Activated naive CD8-positive, alpha-beta T cell treated with anti-CD3 and anti-CD28 coated beads, Interleukin-2, amount 10 ng/mL, durations not matched to agents 7 days and 5 days (primary cell): ENCODE measurements at regions not wholly inside any gene's neighbourhood (a gene's known extent, or its start where the extent isn't known, plus 50 kb on each side); places are given as distances from the start of the nearest gene placed in this dataset.
"Not testable (repeated sequence)": the region's sequence is repeated elsewhere in the genome, so short reads cannot be mapped to it uniquely, and the experiment has no call there.

Experiments
- ATAC-seq: fragments of 150-1000 bp; cut with Tn5 transposase; one replicate; pipeline ENCODE4 v1.10.0; 2021; ENCODE audit warnings: low read depth, moderate library complexity
- POLR2A ChIA-PET: fragments of 350-600 bp; sonication (Branson Sonifier 250); formaldehyde crosslinking; loops from one replicate; lab custom pipeline; 2021; ENCODE audit warnings: antibody characterized with exemption; lab: Charles Lee
- DNase-seq: peaks from one replicate; pipeline ENCODE4 v3.0.0; 2021
- H3K27ac Mint-ChIP-seq: one replicate; pipeline ENCODE4 v1.8.0; 2022; ENCODE audit warnings: mild to moderate bottlenecking, mixed read lengths
- H3K27me3 Mint-ChIP-seq: one replicate; pipeline ENCODE4 v1.8.0; 2022; ENCODE audit warnings: mild to moderate bottlenecking, moderate library complexity, mixed read lengths
- H3K36me3 Mint-ChIP-seq: one replicate; pipeline ENCODE4 v1.8.0; 2021; ENCODE audit warnings: mild to moderate bottlenecking, mixed read lengths
- H3K4me1 Mint-ChIP-seq: one replicate; pipeline ENCODE4 v1.8.0; 2021; ENCODE audit warnings: mixed read lengths
- H3K4me3 Mint-ChIP-seq: one replicate; pipeline ENCODE4 v1.8.0; 2022; ENCODE audit warnings: mild to moderate bottlenecking, moderate library complexity, mixed read lengths
- H3K9me3 Mint-ChIP-seq: one replicate; pipeline ENCODE4 v1.8.0; 2021; ENCODE audit warnings: mixed read lengths

DNA sequence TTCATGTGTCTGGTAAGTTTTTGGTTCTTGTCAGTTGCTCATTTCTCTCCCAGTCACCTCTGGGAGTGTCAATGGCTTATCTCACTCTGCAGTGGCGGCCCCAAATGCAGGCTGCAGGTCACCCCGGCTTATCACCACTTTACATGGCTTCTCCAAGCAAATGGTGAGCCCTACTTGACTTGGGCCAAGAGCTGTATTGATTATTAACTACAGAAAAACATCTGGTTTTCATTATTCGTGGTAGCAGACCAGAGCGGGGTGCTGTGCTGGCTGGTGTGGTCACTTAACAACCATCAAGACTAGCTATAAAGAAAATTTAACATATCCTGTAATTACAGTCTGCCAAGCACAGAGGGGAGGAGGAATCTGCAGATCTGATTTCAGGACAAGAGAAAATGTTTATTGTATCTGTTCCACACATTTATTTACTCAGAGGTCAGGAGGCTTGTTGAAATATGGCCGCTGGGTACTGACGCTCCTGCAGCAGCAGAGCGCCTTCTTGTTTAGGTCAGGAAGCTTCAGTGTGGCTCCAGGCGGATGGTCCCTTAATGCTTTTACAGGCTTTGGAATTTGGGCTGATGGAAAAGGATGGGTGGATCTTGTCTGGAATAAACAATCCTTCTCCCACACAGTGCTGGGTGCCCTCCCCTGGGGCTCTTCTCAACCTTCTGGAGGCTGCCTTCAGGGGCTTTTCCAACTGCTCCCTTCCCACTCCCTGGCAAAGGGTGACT, 87.8 kb downstream of the HLX start:
- H3K4me3 Mint-ChIP-seq: no peak overlapping the region
- no peaks in the 10 kb centered on the region for H3K27me3 Mint-ChIP-seq
- POLR2A ChIA-PET: no interaction called here
- H3K4me1 Mint-ChIP-seq: no peaks in the 10 kb centered on the region
- H3K27ac Mint-ChIP-seq: no peak overlapping the region
- peaks cover 5% of the 10 kb centered on the region for H3K9me3 Mint-ChIP-seq
- DNase-seq (no peak), ATAC-seq (no peak)
- H3K36me3 Mint-ChIP-seq: no peaks in the 10 kb centered on the region

DNA sequence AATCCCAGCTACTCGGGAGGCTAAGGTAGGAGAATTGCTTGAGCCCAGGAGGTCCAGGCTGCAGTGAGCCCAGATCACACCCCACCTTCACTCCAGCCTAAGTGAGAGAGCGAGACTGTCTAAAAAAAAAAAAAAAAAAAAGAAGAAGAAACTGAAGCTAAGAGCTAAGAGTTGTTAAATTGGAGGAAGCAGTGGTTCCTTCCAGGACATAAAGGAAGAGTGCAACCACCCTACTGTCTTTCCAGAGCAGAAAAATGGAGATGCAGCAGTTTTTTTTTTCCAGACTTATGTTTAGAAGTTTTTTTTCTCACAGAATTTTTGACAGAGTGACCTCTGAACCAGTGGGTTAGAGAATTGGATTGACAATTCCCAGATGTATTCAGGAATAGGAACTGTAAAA, 88.7 kb downstream of the HLX start:
- Mint-ChIP-seq H3K4me1 (no peaks in the 10 kb centered on the region), H3K27ac (no peak overlapping the region), H3K4me3 (no peak overlapping the region), H3K9me3 (peaks cover 5% of the 10 kb centered on the region), H3K27me3 (no peaks in the 10 kb centered on the region), H3K36me3 (no peaks in the 10 kb centered on the region)
- POLR2A ChIA-PET: no interaction called here
- DNase-seq: no peak
- no peak for ATAC-seq

DNA sequence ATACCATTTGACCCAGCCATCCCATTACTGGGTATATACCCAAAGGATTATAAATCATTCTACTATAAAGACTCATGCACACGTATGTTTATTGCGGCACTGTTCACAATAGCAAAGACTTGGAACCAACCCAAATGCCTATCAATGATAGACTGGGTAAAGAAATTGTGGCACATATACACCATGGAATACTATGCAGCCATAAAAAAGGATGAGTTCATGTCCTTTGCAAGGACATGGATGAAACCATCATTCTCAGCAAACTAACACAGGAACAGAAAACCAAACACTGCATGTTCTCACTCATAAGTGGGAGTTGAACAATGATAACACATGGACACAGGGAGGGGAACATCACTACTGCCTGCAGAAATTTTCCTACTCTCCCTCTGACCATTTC, 90.0 kb downstream of the HLX start:
- H3K4me3 Mint-ChIP-seq, H3K9me3 Mint-ChIP-seq, H3K36me3 Mint-ChIP-seq, DNase-seq, ATAC-seq, H3K4me1 Mint-ChIP-seq, POLR2A ChIA-PET, H3K27ac Mint-ChIP-seq, H3K27me3 Mint-ChIP-seq: not testable (repeated sequence)

DNA sequence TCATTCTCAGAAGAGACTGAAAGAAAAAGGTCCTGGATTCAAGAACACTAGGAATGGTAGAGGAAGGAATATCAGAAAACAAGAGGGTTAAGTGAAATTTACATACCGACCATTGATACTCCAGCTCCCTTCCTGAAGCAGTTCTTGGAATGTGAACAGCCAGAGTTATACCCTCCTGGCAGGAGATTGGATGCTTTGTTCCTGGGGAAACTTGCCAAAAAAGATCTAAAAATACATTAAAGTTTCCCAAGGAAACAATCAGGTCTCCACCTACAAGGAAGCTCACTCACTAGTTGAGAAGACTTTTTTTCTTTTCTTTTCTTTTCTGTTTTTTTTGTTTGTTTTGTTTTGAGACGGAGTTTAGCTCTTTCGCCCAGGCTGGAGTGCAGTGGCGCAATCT, 91.1 kb downstream of the HLX start:
- Mint-ChIP-seq H3K36me3 (no peaks in the 10 kb centered on the region), H3K9me3 (peaks cover 3% of the 10 kb centered on the region), H3K27ac (no peak overlapping the region), H3K4me1 (no peaks in the 10 kb centered on the region), H3K27me3 (no peaks in the 10 kb centered on the region), H3K4me3 (no peak overlapping the region)
- ATAC-seq (no peak), DNase-seq (no peak)
- POLR2A ChIA-PET: no interaction called here

DNA sequence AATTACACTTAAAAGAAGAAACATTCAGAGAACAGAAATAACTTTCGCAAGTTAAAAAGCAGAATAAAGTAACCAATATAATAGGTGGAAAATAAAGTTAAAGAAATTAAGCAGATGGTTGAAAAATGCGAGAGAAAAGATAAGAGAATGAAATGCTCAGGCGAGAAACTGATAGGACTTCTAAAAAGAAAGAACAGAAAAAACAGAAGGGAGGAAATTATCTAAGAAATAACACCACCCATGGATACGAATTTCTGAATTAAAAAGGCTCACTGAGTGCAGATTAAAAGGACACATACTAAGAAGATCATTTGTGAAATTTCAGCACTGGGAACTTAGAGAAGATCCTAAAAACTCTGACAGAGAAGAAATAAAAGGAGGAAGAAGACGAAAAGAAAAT, 92.0 kb downstream of the HLX start:
- Mint-ChIP-seq H3K9me3 (peaks cover 3% of the 10 kb centered on the region), H3K4me3 (no peak overlapping the region), H3K27me3 (no peaks in the 10 kb centered on the region), H3K36me3 (no peaks in the 10 kb centered on the region), H3K27ac (no peak overlapping the region), H3K4me1 (no peaks in the 10 kb centered on the region)
- POLR2A ChIA-PET: no interaction called here
- DNase-seq (no peak), ATAC-seq (no peak)

DNA sequence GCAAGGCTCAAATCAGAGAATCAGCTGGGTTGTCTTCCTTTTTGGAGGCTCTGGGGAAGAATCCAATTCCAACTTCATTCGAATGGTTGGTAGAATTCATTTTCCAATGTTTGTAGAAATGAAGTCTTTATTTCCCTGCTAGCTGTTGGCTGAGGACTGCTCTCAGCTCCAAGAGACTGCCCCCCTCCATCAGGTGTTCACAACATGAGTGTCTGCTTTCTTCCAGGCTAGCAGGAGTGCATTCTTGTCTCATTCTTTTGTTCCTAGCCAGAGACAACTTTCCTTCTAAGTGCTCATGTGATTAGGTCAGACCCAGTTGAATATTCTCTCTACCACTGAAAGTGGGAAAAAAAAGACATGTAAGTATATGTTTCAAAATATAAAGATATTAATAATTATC, 95.2 kb downstream of the HLX start:
- H3K27ac Mint-ChIP-seq: no peak overlapping the region
- no peak overlapping the region for H3K4me3 Mint-ChIP-seq
- ATAC-seq (no peak), DNase-seq (no peak)
- H3K9me3 Mint-ChIP-seq: peaks cover 1% of the 10 kb centered on the region
- H3K27me3 Mint-ChIP-seq: no peaks in the 10 kb centered on the region
- H3K4me1 Mint-ChIP-seq: no peaks in the 10 kb centered on the region
- no peaks in the 10 kb centered on the region for H3K36me3 Mint-ChIP-seq
- POLR2A ChIA-PET: no interaction called here

DNA sequence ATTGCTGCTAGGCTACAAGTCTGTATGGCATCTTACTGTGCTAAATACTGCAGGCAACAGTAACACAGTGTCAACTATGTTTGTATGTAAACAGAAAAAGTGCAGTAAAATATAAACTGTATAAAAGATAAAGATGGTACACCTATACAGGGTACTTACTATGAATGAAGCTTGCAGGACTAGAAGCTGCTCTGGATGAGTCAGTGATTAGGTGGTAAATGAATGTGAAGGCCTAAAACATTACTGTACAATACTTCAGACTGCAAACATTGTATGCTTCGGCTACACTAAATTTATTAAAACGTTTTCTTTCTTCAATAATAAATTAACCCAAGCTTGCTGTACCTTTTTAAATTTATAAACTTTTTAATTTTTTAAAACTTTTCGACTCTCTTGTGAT, 97.1 kb downstream of the HLX start:
- no peak overlapping the region for H3K4me3 Mint-ChIP-seq
- POLR2A ChIA-PET: no interaction called here
- DNase-seq: no peak
- no peaks in the 10 kb centered on the region for H3K4me1 Mint-ChIP-seq
- ATAC-seq: no peak
- H3K27ac Mint-ChIP-seq: no peak overlapping the region
- no peaks in the 10 kb centered on the region for H3K9me3 Mint-ChIP-seq
- H3K36me3 Mint-ChIP-seq: no peaks in the 10 kb centered on the region
- H3K27me3 Mint-ChIP-seq: no peaks in the 10 kb centered on the region

DNA sequence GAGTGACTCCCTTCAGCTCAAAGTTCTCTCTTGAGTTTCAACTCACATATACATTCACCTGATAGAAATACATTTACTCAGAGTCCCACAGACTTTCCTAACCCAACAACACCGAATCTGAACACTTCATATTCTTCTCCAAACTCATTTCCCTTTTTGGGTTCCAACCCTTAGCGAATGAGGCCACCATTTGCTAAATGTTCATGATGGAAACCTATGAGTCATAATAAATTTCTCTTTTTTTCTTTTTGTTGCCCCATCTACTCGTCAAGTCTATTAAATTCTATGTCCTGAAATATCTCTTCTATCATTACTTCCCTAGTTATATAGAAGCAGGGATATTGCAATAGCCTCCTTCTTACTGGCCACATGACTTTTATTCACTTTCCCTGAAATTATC, 100.1 kb downstream of the HLX start:
- Mint-ChIP-seq H3K27ac (no peak overlapping the region), H3K4me1 (no peaks in the 10 kb centered on the region), H3K4me3 (no peak overlapping the region), H3K36me3 (no peaks in the 10 kb centered on the region), H3K9me3 (no peaks in the 10 kb centered on the region), H3K27me3 (no peaks in the 10 kb centered on the region)
- POLR2A ChIA-PET: no interaction called here
- ATAC-seq: no peak
- DNase-seq: no peak

DNA sequence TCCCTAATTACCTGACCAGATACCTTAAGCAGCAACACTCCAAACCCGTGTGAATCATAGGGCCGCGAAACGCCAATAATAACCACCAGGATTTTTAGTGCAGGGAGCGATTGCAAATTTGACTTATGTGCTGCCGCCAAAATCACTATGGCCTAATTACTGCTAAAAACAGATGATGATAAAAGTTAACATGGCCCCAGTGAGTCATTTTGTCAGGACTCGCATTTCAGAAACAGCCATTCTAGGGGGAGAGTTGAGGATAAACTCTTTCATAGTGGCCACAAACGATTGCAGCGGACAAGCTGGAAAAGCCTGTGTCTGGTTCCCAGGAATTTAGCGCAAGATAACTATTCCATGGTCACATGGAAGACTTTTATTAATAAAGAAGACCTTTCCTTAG, 103.4 kb downstream of the HLX start:
- ATAC-seq (no peak), DNase-seq (no peak)
- H3K27me3 Mint-ChIP-seq: no peaks in the 10 kb centered on the region
- POLR2A ChIA-PET: no interaction called here
- no peaks in the 10 kb centered on the region for H3K36me3 Mint-ChIP-seq
- no peak overlapping the region for H3K4me3 Mint-ChIP-seq
- no peaks in the 10 kb centered on the region for H3K4me1 Mint-ChIP-seq
- H3K27ac Mint-ChIP-seq: no peak overlapping the region
- H3K9me3 Mint-ChIP-seq: no peaks in the 10 kb centered on the region

DNA sequence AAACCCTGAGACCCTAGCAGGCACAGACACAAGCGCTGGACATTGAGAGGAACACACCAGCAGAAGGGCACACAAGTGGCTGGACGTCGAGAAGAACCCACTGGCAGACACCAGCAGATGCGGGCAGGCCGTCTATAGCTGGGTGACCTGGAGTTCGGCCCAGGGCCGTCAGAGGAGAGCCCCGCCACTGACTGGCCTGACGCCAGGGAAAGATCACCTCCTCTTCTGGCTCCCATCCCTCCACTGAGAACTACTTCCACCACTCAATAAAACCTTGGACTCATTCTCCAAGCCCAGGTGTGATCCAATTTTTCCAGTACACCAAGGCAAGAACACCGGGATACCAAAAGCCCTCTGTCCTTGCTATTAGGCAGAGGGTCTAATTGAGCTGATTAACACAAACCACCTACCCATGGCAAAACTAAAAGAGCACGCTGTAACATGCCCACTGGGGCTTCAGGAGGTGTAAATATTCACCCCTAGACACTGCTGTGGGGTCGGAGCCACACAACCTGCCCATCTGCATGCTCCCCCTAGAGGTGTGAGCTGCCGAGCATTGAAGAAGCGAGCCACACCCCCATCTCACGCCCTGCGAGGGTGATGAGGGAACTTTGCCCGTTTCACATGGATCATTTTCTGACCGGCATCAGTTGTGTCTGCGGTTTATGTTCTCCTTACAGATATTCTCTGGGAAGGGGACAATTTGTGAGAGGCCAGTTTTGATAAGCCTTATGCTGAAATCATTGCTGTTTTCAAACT, 104.8 kb downstream of the HLX start:
- Mint-ChIP-seq H3K9me3 (no peaks in the 10 kb centered on the region), H3K27ac (no peak overlapping the region), H3K36me3 (no peaks in the 10 kb centered on the region), H3K4me1 (no peaks in the 10 kb centered on the region), H3K4me3 (no peak overlapping the region), H3K27me3 (no peaks in the 10 kb centered on the region)
- no peak for ATAC-seq
- no peak for DNase-seq
- POLR2A ChIA-PET: no interaction called here

DNA sequence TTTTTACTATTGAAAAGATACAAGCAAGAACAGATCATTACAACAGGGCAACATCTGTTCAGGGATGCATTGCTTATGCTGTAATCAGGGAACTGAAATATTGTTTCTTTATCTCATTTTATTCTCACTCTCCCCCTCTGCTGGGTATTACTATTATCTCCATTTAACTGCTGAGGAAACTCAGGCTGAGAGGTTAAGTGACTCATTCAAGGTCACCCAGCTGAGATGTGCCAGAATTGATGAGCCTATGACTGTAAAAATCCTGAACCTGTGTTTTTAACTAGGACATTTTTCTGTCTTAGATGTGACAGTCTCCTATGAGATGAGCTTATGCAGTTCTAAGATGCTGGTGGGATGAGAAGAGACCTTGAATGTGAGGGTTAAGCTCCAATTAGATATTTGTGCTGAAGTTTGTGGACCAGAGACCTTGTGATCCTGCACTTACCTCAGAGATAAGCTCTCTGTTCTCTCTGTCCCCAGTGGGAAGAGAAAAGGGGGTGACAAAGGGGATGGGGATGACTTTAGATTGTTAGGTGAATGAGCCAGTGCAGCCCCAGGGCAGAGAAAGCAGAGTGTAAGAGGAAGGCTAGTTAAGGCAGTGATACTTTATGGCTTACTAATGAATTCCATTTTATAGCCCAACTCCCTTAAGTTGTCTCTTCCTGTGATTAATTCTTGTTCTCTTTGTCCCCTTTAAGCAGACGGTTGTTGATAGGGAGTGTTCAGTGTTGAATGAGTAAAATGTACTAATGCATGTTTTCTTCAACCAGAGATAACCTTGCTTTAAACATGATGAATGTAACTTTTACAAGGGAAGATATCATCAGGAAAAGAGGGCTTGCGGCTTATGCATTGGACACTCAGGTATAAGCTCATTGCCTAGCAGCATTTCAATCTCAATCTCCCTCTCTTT, 111.4 kb downstream of the HLX start:
- ATAC-seq (no peak), DNase-seq (no peak)
- Mint-ChIP-seq H3K4me3 (no peak overlapping the region), H3K27me3 (no peaks in the 10 kb centered on the region), H3K4me1 (no peaks in the 10 kb centered on the region), H3K36me3 (no peaks in the 10 kb centered on the region), H3K27ac (no peak overlapping the region), H3K9me3 (peaks cover 1% of the 10 kb centered on the region)
- POLR2A ChIA-PET: no interaction called here

DNA sequence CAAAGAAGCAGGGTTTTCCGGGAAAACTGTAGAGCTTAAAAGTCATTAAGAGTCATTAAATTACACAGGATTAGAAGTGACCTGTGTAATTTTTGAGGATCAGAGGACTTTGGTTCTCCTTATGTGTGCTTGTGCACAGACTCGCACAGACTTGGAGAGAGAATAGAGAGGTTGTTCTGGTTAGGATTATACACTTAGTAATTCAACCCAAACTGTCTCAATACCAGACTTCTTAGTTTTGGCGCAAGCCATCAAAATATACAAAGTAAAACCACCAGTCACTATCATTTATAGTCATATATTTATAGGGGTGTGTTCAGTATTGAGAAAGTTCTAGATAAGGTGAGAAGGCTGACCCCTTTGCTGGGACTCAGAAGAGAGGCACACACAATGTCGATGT, 112.3 kb downstream of the HLX start:
- H3K27ac Mint-ChIP-seq: no peak overlapping the region
- H3K9me3 Mint-ChIP-seq: peaks cover 1% of the 10 kb centered on the region
- no peaks in the 10 kb centered on the region for H3K27me3 Mint-ChIP-seq
- no peaks in the 10 kb centered on the region for H3K36me3 Mint-ChIP-seq
- H3K4me3 Mint-ChIP-seq: no peak overlapping the region
- DNase-seq: no peak
- no peak for ATAC-seq
- POLR2A ChIA-PET: no interaction called here
- no peaks in the 10 kb centered on the region for H3K4me1 Mint-ChIP-seq

DNA sequence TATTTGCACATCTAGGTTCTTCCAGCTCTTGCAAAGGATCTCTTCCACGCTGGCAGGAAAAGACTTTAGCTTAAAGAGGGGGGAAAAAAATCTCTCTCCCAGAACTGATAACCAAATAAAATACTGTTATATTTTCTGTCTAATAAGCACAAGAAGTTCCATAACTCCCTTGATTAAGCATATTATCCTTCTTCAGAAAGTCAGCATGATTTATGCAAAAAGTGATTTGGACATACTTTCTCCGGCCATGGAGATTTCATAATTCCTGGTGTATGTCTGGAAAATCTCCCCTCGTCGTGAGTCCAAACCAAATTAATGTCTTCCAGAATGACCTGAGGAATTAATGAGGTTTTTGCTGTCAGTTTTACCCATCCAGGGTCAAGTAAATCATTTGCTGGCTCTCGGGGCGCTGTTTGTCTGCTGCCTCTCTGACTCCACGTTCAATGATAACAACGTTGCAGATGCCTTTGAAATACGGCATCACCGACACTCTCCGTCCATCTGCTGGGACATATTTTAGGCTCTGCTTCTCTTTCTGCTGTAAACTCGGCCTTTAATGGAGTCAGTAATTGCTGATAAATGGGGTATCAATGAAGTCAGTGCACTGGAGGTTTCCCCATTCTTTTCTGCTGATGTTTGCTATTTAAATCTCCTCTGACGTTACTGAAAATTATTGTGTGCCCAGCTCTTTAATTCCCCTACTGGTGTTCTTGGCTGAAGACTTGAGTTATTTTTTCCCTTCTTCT, 112.9 kb downstream of the HLX start:
- no peak overlapping the region for H3K4me3 Mint-ChIP-seq
- H3K36me3 Mint-ChIP-seq: no peaks in the 10 kb centered on the region
- ATAC-seq (no peak), DNase-seq (no peak)
- H3K4me1 Mint-ChIP-seq: no peaks in the 10 kb centered on the region
- H3K27me3 Mint-ChIP-seq: no peaks in the 10 kb centered on the region
- peaks cover 4% of the 10 kb centered on the region for H3K9me3 Mint-ChIP-seq
- H3K27ac Mint-ChIP-seq: no peak overlapping the region
- POLR2A ChIA-PET: no interaction called here
